ENCODE measurements at regions not wholly inside any gene's neighbourhood (a gene's known extent, or its start where the extent isn't known, plus 50 kb on each side); places are given as distances from the start of the nearest gene placed in this dataset.

DNA sequence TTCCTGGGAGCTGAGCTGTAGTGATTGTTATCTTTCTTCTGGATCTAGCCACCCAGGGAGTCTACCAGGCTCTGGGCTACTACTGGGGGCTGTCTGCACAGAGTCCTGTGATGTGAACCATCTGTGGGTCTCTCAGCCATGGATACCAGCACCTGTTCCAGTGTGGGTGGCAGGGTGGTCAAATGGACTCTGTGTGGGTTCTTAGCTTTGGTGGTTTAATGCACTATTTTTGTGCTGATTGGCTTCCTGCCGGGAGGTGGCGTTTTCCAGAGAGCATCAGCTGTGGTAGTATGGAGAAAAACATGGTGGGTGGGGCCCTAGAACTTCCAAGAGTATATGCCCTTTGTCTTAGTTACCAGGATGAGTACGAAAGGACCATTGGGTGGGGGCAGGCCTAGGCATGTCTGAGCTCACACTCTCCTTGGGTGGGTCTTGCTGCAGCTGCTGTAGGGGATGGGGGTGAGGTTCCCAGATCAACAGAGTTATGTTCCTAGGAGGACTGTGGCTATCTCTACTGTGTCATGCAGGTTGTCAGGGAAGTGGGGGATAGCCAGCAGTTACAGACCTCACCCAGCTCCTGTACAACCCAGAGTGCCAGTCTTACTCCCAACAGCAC lies 264.8 kb upstream of the LDB2 start:
- H3K27ac Mint-ChIP-seq (ENCODE audit: unreplicated experiment) = no peak overlapping the region

GRCh38 chr4:17157304-17157703 lies 258.9 kb upstream of the LDB2 start:
- Mint-ChIP-seq H3K9me3 (ENCODE audit: low read depth, unreplicated experiment) (peaks cover 3% of the 10 kb centered on the region), H3K4me1 (ENCODE audit: low read depth, unreplicated experiment) (no peaks in the 10 kb centered on the region)
- no peak for TF ChIP-seq CTCF (IDR thresholded peaks at IDR 0.05; ENCODE audit: unreplicated experiment)

More for the DNA sequence above, 264.8 kb upstream of the LDB2 start:
- BruUV-seq (replicated peaks) = no TSS peak
- TF ChIP-seq CTCF (IDR thresholded peaks at IDR 0.05; ENCODE audit: unreplicated experiment) = no peak
- DNase-seq = no peak
- CTCF ChIA-PET = no interaction called here
- intact Hi-C loops (cut with micrococcal nuclease; ENCODE audit: unreplicated experiment) = no loop called here
- Mint-ChIP-seq H3K36me3 (ENCODE audit: insufficient read depth, unreplicated experiment) (no peaks in the 10 kb centered on the region), H3K9me3 (ENCODE audit: low read depth, unreplicated experiment) (peaks cover 2% of the 10 kb centered on the region), H3K4me3 (ENCODE audit: low read depth, unreplicated experiment) (no peak overlapping the region), H3K27me3 (ENCODE audit: unreplicated experiment) (no peaks in the 10 kb centered on the region), H3K4me1 (ENCODE audit: low read depth, unreplicated experiment) (no peaks in the 10 kb centered on the region)

DNA sequence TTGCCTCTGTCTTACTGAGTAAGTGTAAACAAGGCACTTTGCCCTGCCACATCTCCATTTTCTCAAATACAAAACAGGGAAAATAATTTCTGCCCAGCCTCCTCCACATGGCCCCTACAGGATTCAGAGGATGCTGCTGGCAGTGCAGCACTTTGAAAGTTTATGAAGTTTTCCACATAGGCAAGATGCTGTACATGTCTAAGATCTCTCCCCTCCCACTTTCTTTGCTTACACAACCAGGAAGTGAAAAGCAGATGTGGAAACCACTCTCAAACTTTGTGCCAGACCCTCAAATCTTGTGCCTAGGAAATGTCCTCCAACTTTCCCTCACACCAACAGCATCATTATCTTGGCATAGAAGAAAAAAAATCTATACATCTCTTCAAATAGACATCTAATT lies 257.0 kb upstream of the LDB2 start:
- H3K27ac Mint-ChIP-seq (ENCODE audit: unreplicated experiment) = no peak overlapping the region
- CTCF ChIA-PET = interaction anchor here (0.5 kb wide), 1 partner anchor 78 kb away, joined by 3 read pairs; no protein-coding TSS in a partner anchor
- TF ChIP-seq CTCF (IDR thresholded peaks at IDR 0.05; ENCODE audit: unreplicated experiment) = no peak
- no peaks in the 10 kb centered on the region for H3K27me3 Mint-ChIP-seq (ENCODE audit: unreplicated experiment)
- no peak for DNase-seq
- BruUV-seq (replicated peaks) = no TSS peak
- no peaks in the 10 kb centered on the region for H3K36me3 Mint-ChIP-seq (ENCODE audit: insufficient read depth, unreplicated experiment)
- intact Hi-C loops (cut with micrococcal nuclease; ENCODE audit: unreplicated experiment) = no loop called here
- H3K9me3 Mint-ChIP-seq (ENCODE audit: low read depth, unreplicated experiment) = peaks cover 3% of the 10 kb centered on the region
- H3K4me3 Mint-ChIP-seq (ENCODE audit: low read depth, unreplicated experiment) = no peak overlapping the region
- H3K4me1 Mint-ChIP-seq (ENCODE audit: low read depth, unreplicated experiment) = no peaks in the 10 kb centered on the region

More at GRCh38 chr4:17157304-17157703, 258.9 kb upstream of the LDB2 start:
- no TSS peak for BruUV-seq (replicated peaks)
- Mint-ChIP-seq H3K36me3 (ENCODE audit: insufficient read depth, unreplicated experiment) (no peaks in the 10 kb centered on the region), H3K27me3 (ENCODE audit: unreplicated experiment) (no peaks in the 10 kb centered on the region), H3K4me3 (ENCODE audit: low read depth, unreplicated experiment) (no peak overlapping the region), H3K27ac (ENCODE audit: unreplicated experiment) (no peak overlapping the region)
- no peak for DNase-seq
- intact Hi-C loops (cut with micrococcal nuclease; ENCODE audit: unreplicated experiment) = no loop called here
- CTCF ChIA-PET = no interaction called here

DNA sequence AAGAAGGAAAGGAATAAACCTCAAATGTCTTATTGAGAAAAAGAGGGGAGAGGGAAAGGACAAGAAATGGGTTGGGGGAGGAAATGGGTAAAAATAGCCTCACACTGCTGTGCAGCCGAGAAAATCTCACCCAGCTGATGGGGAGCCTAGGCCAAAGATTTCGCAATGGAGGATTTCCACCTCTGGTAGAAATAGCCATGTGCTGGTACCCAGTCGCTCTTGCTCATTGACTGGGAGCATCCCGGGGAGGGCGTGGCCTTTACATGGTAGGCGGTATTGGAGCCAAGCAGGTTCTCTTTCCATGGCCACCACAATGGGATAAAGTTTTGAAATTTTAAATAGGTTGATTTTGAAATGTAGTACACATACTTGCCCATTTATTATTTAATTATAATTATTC lies 255.1 kb upstream of the LDB2 start:
- Mint-ChIP-seq H3K27me3 (ENCODE audit: unreplicated experiment) (no peaks in the 10 kb centered on the region), H3K9me3 (ENCODE audit: low read depth, unreplicated experiment) (peaks cover 3% of the 10 kb centered on the region), H3K27ac (ENCODE audit: unreplicated experiment) (no peak overlapping the region), H3K4me3 (ENCODE audit: low read depth, unreplicated experiment) (no peak overlapping the region), H3K4me1 (ENCODE audit: low read depth, unreplicated experiment) (no peaks in the 10 kb centered on the region), H3K36me3 (ENCODE audit: insufficient read depth, unreplicated experiment) (no peaks in the 10 kb centered on the region)
- CTCF ChIA-PET = no interaction called here
- no peak for TF ChIP-seq CTCF (IDR thresholded peaks at IDR 0.05; ENCODE audit: unreplicated experiment)
- BruUV-seq (replicated peaks) = no TSS peak
- DNase-seq = no peak
- intact Hi-C loops (cut with micrococcal nuclease; ENCODE audit: unreplicated experiment) = no loop called here
